ENCODE measurements at regions not wholly inside any gene's neighbourhood (a gene's known extent, or its start where the extent isn't known, plus 50 kb on each side); places are given as distances from the start of the nearest gene placed in this dataset.

DNA sequence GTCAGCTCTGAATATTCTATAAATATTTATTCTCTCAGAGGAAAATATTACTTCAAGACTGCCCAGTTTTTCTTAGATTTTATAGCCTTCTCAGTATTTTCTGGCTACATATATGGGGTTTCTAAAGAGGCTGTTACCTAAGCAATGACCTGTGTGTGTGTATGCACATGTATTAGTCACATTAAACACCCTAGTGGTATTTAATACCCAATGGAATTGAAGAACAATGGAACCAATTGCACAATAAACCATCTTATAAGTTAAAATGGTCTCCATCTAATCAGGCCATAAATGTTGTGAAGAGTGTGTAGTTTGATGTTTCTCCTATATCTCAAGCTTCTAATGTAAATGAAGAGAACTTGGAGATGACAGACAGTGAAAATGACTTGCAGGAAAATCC, 450.0 kb downstream of the SPATA31D1 start:
- TF ChIP-seq TCF12 (IDR thresholded peaks at IDR 0.05; ENCODE audit: low read depth) = no peak
- no peak for TF ChIP-seq TEAD4 (IDR thresholded peaks at IDR 0.05)
- TF ChIP-seq FOXM1 (IDR thresholded peaks at IDR 0.05; ENCODE audit: borderline replicate concordance, low read depth) = no peak
- no peak for TF ChIP-seq ZBTB7A (IDR thresholded peaks at IDR 0.05; ENCODE audit: low read depth)
- TF ChIP-seq, protein P1, sequence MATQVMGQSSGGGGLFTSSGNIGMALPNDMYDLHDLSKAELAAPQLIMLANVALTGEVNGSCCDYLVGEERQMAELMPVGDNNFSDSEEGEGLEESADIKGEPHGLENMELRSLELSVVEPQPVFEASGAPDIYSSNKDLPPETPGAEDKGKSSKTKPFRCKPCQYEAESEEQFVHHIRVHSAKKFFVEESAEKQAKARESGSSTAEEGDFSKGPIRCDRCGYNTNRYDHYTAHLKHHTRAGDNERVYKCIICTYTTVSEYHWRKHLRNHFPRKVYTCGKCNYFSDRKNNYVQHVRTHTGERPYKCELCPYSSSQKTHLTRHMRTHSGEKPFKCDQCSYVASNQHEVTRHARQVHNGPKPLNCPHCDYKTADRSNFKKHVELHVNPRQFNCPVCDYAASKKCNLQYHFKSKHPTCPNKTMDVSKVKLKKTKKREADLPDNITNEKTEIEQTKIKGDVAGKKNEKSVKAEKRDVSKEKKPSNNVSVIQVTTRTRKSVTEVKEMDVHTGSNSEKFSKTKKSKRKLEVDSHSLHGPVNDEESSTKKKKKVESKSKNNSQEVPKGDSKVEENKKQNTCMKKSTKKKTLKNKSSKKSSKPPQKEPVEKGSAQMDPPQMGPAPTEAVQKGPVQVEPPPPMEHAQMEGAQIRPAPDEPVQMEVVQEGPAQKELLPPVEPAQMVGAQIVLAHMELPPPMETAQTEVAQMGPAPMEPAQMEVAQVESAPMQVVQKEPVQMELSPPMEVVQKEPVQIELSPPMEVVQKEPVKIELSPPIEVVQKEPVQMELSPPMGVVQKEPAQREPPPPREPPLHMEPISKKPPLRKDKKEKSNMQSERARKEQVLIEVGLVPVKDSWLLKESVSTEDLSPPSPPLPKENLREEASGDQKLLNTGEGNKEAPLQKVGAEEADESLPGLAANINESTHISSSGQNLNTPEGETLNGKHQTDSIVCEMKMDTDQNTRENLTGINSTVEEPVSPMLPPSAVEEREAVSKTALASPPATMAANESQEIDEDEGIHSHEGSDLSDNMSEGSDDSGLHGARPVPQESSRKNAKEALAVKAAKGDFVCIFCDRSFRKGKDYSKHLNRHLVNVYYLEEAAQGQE (IDR thresholded peaks at IDR 0.05; ENCODE audit: low read depth) = no peak
- TF ChIP-seq CREB1 (IDR thresholded peaks at IDR 0.05; ENCODE audit: low read depth) = no peak

DNA sequence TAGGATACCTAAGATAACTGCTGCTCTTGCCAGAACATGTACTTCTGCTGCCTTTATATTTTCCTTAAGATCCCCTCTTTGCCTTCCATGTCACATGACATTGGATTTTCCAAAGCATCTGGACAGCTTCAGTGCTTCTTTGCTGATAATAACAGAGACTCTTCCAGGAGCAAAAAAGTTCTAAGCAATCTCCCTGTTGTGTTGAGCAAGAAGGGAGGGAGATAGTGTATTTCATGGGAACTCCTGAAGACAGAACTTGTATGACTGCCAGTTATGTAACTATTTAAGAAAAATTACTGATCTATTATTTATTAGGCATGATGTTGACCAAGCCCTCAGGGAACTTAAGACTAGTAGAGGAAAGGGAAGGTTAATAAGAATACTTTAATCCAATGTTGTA, 454.7 kb downstream of the SPATA31D1 start:
- TF ChIP-seq TAF1 (IDR thresholded peaks at IDR 0.05; ENCODE audit: low read depth) (no peak), NFIC (IDR thresholded peaks at IDR 0.05) (no peak), TCF12 (IDR thresholded peaks at IDR 0.05; ENCODE audit: low read depth) (no peak), FOXM1 (IDR thresholded peaks at IDR 0.05; ENCODE audit: borderline replicate concordance, low read depth) (no peak)
- TF ChIP-seq, protein P1 (IDR thresholded peaks at IDR 0.05; ENCODE audit: low read depth) = no peak
- TF ChIP-seq, protein P2, sequence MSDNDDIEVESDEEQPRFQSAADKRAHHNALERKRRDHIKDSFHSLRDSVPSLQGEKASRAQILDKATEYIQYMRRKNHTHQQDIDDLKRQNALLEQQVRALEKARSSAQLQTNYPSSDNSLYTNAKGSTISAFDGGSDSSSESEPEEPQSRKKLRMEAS (IDR thresholded peaks at IDR 0.05) = no peak

GRCh38 chr9:82445556-82445955, 457.0 kb downstream of the SPATA31D1 start:
- TF ChIP-seq FOXM1 (IDR thresholded peaks at IDR 0.05; ENCODE audit: borderline replicate concordance, low read depth) (no peak), TAF1 (IDR thresholded peaks at IDR 0.05; ENCODE audit: low read depth) (no peak), YY1 (IDR thresholded peaks at IDR 0.05; ENCODE audit: low read depth) (no peak), USF1 (IDR thresholded peaks at IDR 0.05) (no peak), RAD21 (IDR thresholded peaks at IDR 0.05; ENCODE audit: low read depth) (no peak), EGR1 (IDR thresholded peaks at IDR 0.05) (no peak), EP300 (IDR thresholded peaks at IDR 0.05; ENCODE audit: borderline replicate concordance) (no peak), CREB1 (IDR thresholded peaks at IDR 0.05; ENCODE audit: low read depth) (no peak), ZBTB7A (IDR thresholded peaks at IDR 0.05; ENCODE audit: low read depth) (no peak), NFIC (IDR thresholded peaks at IDR 0.05) (no peak)
- TF ChIP-seq, protein P1 (IDR thresholded peaks at IDR 0.05; ENCODE audit: low read depth) = no peak

DNA sequence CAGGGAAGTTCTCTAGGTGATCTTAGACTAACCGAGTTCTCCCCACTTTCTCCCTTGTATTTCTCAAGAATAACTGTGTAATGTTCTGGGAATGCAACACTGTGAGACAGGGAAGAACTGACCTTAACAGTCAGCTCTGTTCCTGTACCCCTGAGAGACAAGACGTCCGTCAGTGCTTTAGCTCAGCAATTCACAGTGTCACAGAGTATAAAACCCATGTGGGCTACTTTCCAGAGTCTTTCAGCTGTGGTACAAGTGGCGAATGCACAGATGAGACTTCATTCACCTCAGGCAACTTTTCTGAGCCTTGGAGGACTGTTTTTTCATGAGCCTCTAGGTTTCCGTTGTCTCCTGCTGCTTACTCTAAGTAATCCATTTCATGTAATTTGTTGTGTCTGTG, 458.8 kb downstream of the SPATA31D1 start:
- TF ChIP-seq EGR1 (IDR thresholded peaks at IDR 0.05) = no peak
- no peak for TF ChIP-seq ZBTB7A (IDR thresholded peaks at IDR 0.05; ENCODE audit: low read depth)
- TF ChIP-seq RAD21 (IDR thresholded peaks at IDR 0.05; ENCODE audit: low read depth) = no peak
- TF ChIP-seq YY1 (IDR thresholded peaks at IDR 0.05; ENCODE audit: low read depth) = no peak
- TF ChIP-seq, protein P2 (IDR thresholded peaks at IDR 0.05) = no peak
- TF ChIP-seq TEAD4 (IDR thresholded peaks at IDR 0.05) = no peak
- no peak for TF ChIP-seq CREB1 (IDR thresholded peaks at IDR 0.05; ENCODE audit: low read depth)
- TF ChIP-seq CEBPB (IDR thresholded peaks at IDR 0.05) = no peak
- TF ChIP-seq USF1 (IDR thresholded peaks at IDR 0.05) = no peak
- TF ChIP-seq NFIC (IDR thresholded peaks at IDR 0.05) = no peak

GRCh38 chr9:82449986-82450385, 461.4 kb downstream of the SPATA31D1 start:
- TF ChIP-seq YY1 (IDR thresholded peaks at IDR 0.05; ENCODE audit: low read depth) = no peak
- no peak for TF ChIP-seq CREB1 (IDR thresholded peaks at IDR 0.05; ENCODE audit: low read depth)
- no peak for TF ChIP-seq RAD21 (IDR thresholded peaks at IDR 0.05; ENCODE audit: low read depth)
- TF ChIP-seq, protein P1 (IDR thresholded peaks at IDR 0.05; ENCODE audit: low read depth) = no peak
- no peak for TF ChIP-seq EGR1 (IDR thresholded peaks at IDR 0.05)
- no peak for TF ChIP-seq USF1 (IDR thresholded peaks at IDR 0.05)
- no peak for TF ChIP-seq ZBTB7A (IDR thresholded peaks at IDR 0.05; ENCODE audit: low read depth)
- TF ChIP-seq EP300 (IDR thresholded peaks at IDR 0.05; ENCODE audit: borderline replicate concordance) = no peak
- no peak for TF ChIP-seq NFIC (IDR thresholded peaks at IDR 0.05)
- no peak for TF ChIP-seq FOXM1 (IDR thresholded peaks at IDR 0.05; ENCODE audit: borderline replicate concordance, low read depth)
- no peak for TF ChIP-seq TCF12 (IDR thresholded peaks at IDR 0.05; ENCODE audit: low read depth)
- no peak for TF ChIP-seq TEAD4 (IDR thresholded peaks at IDR 0.05)
- TF ChIP-seq, protein P2 (IDR thresholded peaks at IDR 0.05) = no peak
- no peak for TF ChIP-seq CEBPB (IDR thresholded peaks at IDR 0.05)
- no peak for TF ChIP-seq TAF1 (IDR thresholded peaks at IDR 0.05; ENCODE audit: low read depth)

All from Ishikawa (cell line).